H9 (cell line): ENCODE measurements at regions not wholly inside any gene's neighbourhood (a gene's known extent, or its start where the extent isn't known, plus 50 kb on each side); places are given as distances from the start of the nearest gene placed in this dataset.
A peak's percentile ranks its signal among the peaks of the same experiment; 100 is the strongest.

Experiments
- DNase-seq: peaks from one replicate; pipeline ENCODE4 v3.0.0-alpha.2; 2017
- H2AFZ ChIP-seq: one replicate; pipeline ENCODE4 v1.6.1; 2013; ENCODE audit warnings: mild to moderate bottlenecking, low read length, control low read depth, moderate library complexity
- H2AK5ac ChIP-seq: 2 replicates; pipeline ENCODE4 v1.6.1; 2013; ENCODE audit warnings: low read length, control low read depth, mixed read lengths; ENCODE audit not compliant: insufficient read length
- H2BK120ac ChIP-seq: one replicate; pipeline ENCODE4 v1.6.1; 2013; ENCODE audit warnings: low read depth, mild to moderate bottlenecking, low read length, control low read depth, inconsistent platforms; ENCODE audit not compliant: poor library complexity, severe bottlenecking
- H2BK12ac ChIP-seq: 2 replicates; pipeline ENCODE4 v1.6.1; 2013; ENCODE audit warnings: low read length, control low read depth, mixed read lengths, low read depth; ENCODE audit not compliant: insufficient read length
- H2BK15ac ChIP-seq: 2 replicates; pipeline ENCODE4 v1.6.1; 2013; ENCODE audit warnings: low read depth, low read length, control low read depth
- H2BK20ac ChIP-seq: one replicate; pipeline ENCODE4 v1.6.1; 2013; ENCODE audit warnings: low read depth, mild to moderate bottlenecking, low read length, control low read depth, inconsistent platforms; ENCODE audit not compliant: poor library complexity, severe bottlenecking
- H2BK5ac ChIP-seq: 2 replicates; pipeline ENCODE4 v1.6.1; 2013; ENCODE audit warnings: low read length, control low read depth, mixed read lengths; ENCODE audit not compliant: insufficient read length
- H3K14ac ChIP-seq: 2 replicates; pipeline ENCODE4 v1.6.1; 2013; ENCODE audit warnings: low read length, control low read depth; ENCODE audit not compliant: insufficient read depth
- H3K18ac ChIP-seq: 2 replicates; pipeline ENCODE4 v1.6.1; 2013; ENCODE audit warnings: low read depth, mild to moderate bottlenecking, mixed read lengths, low read length, control low read depth; ENCODE audit not compliant: insufficient read length
- H3K23ac ChIP-seq: 2 replicates; pipeline ENCODE4 v1.6.1; 2013; ENCODE audit warnings: low read length, control low read depth, mixed read lengths, low read depth; ENCODE audit not compliant: insufficient read length
- H3K23me2 ChIP-seq: 2 replicates; pipeline ENCODE4 v1.6.1; 2013; ENCODE audit warnings: low read depth, mild to moderate bottlenecking, mixed read lengths, low read length, control low read depth; ENCODE audit not compliant: insufficient read length, poor library complexity, severe bottlenecking
- H3K27ac ChIP-seq: 2 replicates; pipeline ENCODE4 v1.5.1; 2013; ENCODE audit warnings: low read length, control low read depth, mixed read lengths, low read depth; ENCODE audit not compliant: insufficient read length
- H3K27me3 ChIP-seq: 2 replicates; pipeline ENCODE4 v1.6.1; 2013; ENCODE audit warnings: low read length, control low read depth, inconsistent platforms; ENCODE audit not compliant: insufficient read depth
- H3K4ac ChIP-seq: 2 replicates; pipeline ENCODE4 v1.6.1; 2013; ENCODE audit warnings: low read depth, mild to moderate bottlenecking, control low read depth, inconsistent platforms, low read length, moderate library complexity
- H3K4me1 ChIP-seq: 2 replicates; pipeline ENCODE4 v1.6.1; 2013; ENCODE audit warnings: low read length, control low read depth, inconsistent platforms; ENCODE audit not compliant: insufficient read depth
- H3K4me2 ChIP-seq: 2 replicates; pipeline ENCODE4 v1.6.1; 2013; ENCODE audit warnings: low read length, control low read depth, mixed read lengths; ENCODE audit not compliant: insufficient read length, insufficient read depth
- H3K56ac ChIP-seq: 2 replicates; pipeline ENCODE4 v1.6.1; 2013; ENCODE audit warnings: low read depth, mild to moderate bottlenecking, mixed read lengths, low read length, control low read depth; ENCODE audit not compliant: insufficient read length
- H3K79me1 ChIP-seq: 2 replicates; pipeline ENCODE4 v1.6.1; 2013; ENCODE audit warnings: low read depth, mild to moderate bottlenecking, moderate library complexity, low read length, control low read depth, inconsistent platforms; ENCODE audit not compliant: insufficient read depth, poor library complexity, severe bottlenecking
- H3K79me2 ChIP-seq: 2 replicates; pipeline ENCODE4 v1.6.1; 2013; ENCODE audit warnings: low read length, control low read depth, inconsistent platforms; ENCODE audit not compliant: insufficient read depth
- H3K9ac ChIP-seq: 2 replicates; pipeline ENCODE4 v1.6.1; 2013; ENCODE audit warnings: low read length, control low read depth, mixed read lengths; ENCODE audit not compliant: insufficient read length; ENCODE audit errors: extremely low read depth
- H3K9me3 ChIP-seq: one replicate; pipeline ENCODE4 v1.6.1; 2013; ENCODE audit warnings: low read depth, low read length, inconsistent platforms; ENCODE audit not compliant: control insufficient read depth
- H3T11ph ChIP-seq: one replicate; pipeline ENCODE4 v1.6.1; 2013; ENCODE audit warnings: mild to moderate bottlenecking, low read length, control low read depth, inconsistent platforms
- H4K20me1 ChIP-seq: one replicate; pipeline ENCODE4 v1.6.1; 2013; ENCODE audit not compliant: control insufficient read depth, insufficient read length, insufficient read depth
- H4K5ac ChIP-seq: 2 replicates; pipeline ENCODE4 v1.6.1; 2013; ENCODE audit warnings: low read depth, mild to moderate bottlenecking, mixed read lengths, low read length, control low read depth; ENCODE audit not compliant: insufficient read length
- H4K8ac ChIP-seq: replicated peaks from 2 replicates; pipeline ENCODE4 v1.6.1; 2013; ENCODE audit warnings: low read length, control low read depth, mixed read lengths, low read depth; ENCODE audit not compliant: insufficient read length
- H4K91ac ChIP-seq: 2 replicates; pipeline ENCODE4 v1.6.1; 2013; ENCODE audit warnings: low read depth, mild to moderate bottlenecking, moderate library complexity, mixed read lengths, low read length, control low read depth; ENCODE audit not compliant: insufficient read length
- H3K27ac Mint-ChIP-seq, 3 experiments: 2 replicates in 2 of 3; 3 replicates in 1 of 3; pipeline ENCODE4 v1.8.0; 2020 to 2021; ENCODE audit warnings: mixed read lengths in 3 of 3, mild to moderate bottlenecking in 1 of 3, moderate library complexity in 1 of 3
- H3K27me3 Mint-ChIP-seq: 2 replicates; pipeline ENCODE4 v1.8.0; 2021; ENCODE audit warnings: low read depth, mild to moderate bottlenecking, moderate library complexity, mixed read lengths
- H3K36me3 Mint-ChIP-seq, 3 experiments: 2 replicates in 2 of 3; 3 replicates in 1 of 3; pipeline ENCODE4 v1.8.0; 2020 to 2021; ENCODE audit warnings: low read depth in 3 of 3, mixed read lengths in 3 of 3; ENCODE audit not compliant: insufficient read depth in 1 of 3
- H3K4me1 Mint-ChIP-seq, 2 experiments: 2 replicates each; pipeline ENCODE4 v1.8.0; 2020; ENCODE audit warnings: mixed read lengths in 2 of 2
- H3K4me3 Mint-ChIP-seq, 2 experiments: 2 replicates in 1 of 2; 3 replicates in 1 of 2; pipeline ENCODE4 v1.8.0; 2020 to 2021; ENCODE audit warnings: mild to moderate bottlenecking in 2 of 2, mixed read lengths in 2 of 2, moderate library complexity in 1 of 2
- H3K9me3 Mint-ChIP-seq, 2 experiments: 2 replicates in 1 of 2; 3 replicates in 1 of 2; pipeline ENCODE4 v1.8.0; 2020; ENCODE audit warnings: mild to moderate bottlenecking in 2 of 2, mixed read lengths in 2 of 2, moderate library complexity in 1 of 2
- WGBS: extraction: QIAGEN DNeasy Blood & Tissue Kit; methylation state at CpG from one replicate; pipeline ENCODE4 v1.1.7; 2013; ENCODE audit warnings: missing lambda C conversion rate, low lambda C conversion rate, mixed read lengths; ENCODE audit not compliant: insufficient read length; ENCODE audit errors: extremely low coverage; 5-methylcytosine and 5-hydroxymethylcytosine counted together
- TF ChIP-seq, protein P1 (sequence below): fragments of 200-600 bp; sonication (generic); conservative IDR thresholded peaks from 3 replicates; pipeline ENCODE4 v1.8.0; 2021; ENCODE audit warnings: antibody characterized with exemption, mild to moderate bottlenecking

GRCh38 chr12:58314610-58315009, 373.2 kb downstream of the ATP23 start:
- no CpG with 5 or more reads among the region's 5 CpGs for WGBS
- Mint-ChIP-seq H3K36me3 (peaks cover 6 to 17% (median 15%) of the 10 kb centered on the region in 3 experiments), H3K27ac (0 out of 7 replicates have a peak overlapping the region, but pooled peaks of 1 of the 3 experiments have one; percentile 44)

More at GRCh38 chr12:58314610-58315009, 373.2 kb downstream of the ATP23 start:
- Histone ChIP-seq H3K23ac (no peak overlapping the region), H2BK12ac (no peak overlapping the region), H3K14ac (no peak overlapping the region; the same call in 1 of the 2 replicates), H3K79me2 (no peaks in the 10 kb centered on the region), H2AFZ (no peak overlapping the region), H3K23me2 (no peaks in the 10 kb centered on the region), H4K20me1 (no peaks in the 10 kb centered on the region), H3K27ac (no peak overlapping the region), H4K91ac (no peak overlapping the region), H3K18ac (no peak overlapping the region), H4K8ac (no peak overlapping the region), H3K79me1 (no peaks in the 10 kb centered on the region), H3K4me2 (no peak overlapping the region), H2BK5ac (no peak overlapping the region), H2BK120ac (no peak overlapping the region), H2BK20ac (no peak overlapping the region), H3K27me3 (no peaks in the 10 kb centered on the region), H3K9me3 (no peaks in the 10 kb centered on the region), H2AK5ac (no peak overlapping the region), H4K5ac (no peak overlapping the region), H3T11ph (no peak overlapping the region), H3K4me1 (no peaks in the 10 kb centered on the region; the same call in 1 of the 2 replicates), H3K56ac (no peak overlapping the region), H3K9ac (no peak overlapping the region), H2BK15ac (no peak overlapping the region), H3K4ac (no peak overlapping the region)
- Mint-ChIP-seq H3K9me3 (peaks cover 15 to 18% of the 10 kb centered on the region in 2 experiments), H3K27me3 (no peaks in the 10 kb centered on the region), H3K4me1 (peaks cover 2 to 14% of the 10 kb centered on the region in 2 experiments), H3K4me3 (no peak overlapping the region)
- no peak for DNase-seq
- TF ChIP-seq, protein P1, sequence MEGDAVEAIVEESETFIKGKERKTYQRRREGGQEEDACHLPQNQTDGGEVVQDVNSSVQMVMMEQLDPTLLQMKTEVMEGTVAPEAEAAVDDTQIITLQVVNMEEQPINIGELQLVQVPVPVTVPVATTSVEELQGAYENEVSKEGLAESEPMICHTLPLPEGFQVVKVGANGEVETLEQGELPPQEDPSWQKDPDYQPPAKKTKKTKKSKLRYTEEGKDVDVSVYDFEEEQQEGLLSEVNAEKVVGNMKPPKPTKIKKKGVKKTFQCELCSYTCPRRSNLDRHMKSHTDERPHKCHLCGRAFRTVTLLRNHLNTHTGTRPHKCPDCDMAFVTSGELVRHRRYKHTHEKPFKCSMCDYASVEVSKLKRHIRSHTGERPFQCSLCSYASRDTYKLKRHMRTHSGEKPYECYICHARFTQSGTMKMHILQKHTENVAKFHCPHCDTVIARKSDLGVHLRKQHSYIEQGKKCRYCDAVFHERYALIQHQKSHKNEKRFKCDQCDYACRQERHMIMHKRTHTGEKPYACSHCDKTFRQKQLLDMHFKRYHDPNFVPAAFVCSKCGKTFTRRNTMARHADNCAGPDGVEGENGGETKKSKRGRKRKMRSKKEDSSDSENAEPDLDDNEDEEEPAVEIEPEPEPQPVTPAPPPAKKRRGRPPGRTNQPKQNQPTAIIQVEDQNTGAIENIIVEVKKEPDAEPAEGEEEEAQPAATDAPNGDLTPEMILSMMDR, result no peak
